ENCODE measurements at regions not wholly inside any gene's neighbourhood (a gene's known extent, or its start where the extent isn't known, plus 50 kb on each side); places are given as distances from the start of the nearest gene placed in this dataset.

- intact Hi-C loops (cut with DNase I; ENCODE audit: low total_unique reads): no loop called here
- Histone ChIP-seq H3K9me3 (no peaks in the 10 kb centered on the region), H3K4me1 (peaks cover 0 to 7% (median 3%) of the 10 kb centered on the region in 4 donors), H3K27me3 (no peaks in the 10 kb centered on the region), H3K36me3 (no peaks in the 10 kb centered on the region), H3K27ac (no peak overlapping the region), H3K4me3 (no peak overlapping the region)
- DNase-seq: no peak
- TF ChIP-seq CTCF (IDR thresholded peaks at IDR 0.05): no peak
Observed at GRCh38 chr6:120608826-120609225, 725.5 kb downstream of the TBC1D32 start.

DNA sequence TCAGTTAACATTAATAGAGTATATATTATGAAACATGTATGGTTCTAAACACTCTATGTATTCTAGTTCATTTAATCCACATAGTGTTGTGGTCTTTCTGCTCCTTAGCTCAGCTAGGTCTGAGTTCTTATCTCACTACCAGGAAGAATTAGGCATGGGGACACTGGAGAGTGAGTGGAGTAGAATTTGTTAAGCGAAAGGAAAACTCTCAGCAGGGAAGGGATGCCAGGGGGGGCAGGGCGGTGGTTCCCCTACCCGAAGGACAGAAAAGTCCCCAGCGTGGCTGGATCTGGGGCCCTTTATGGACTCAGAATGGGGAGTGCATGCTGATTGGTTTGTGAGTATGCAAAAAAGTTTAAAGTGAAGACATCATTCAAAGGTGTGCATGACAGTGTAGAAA lies 727.5 kb downstream of the TBC1D32 start:
- Histone ChIP-seq H3K27me3 (no peaks in the 10 kb centered on the region), H3K4me1 (peaks cover 0 to 7% (median 3%) of the 10 kb centered on the region in 4 donors), H3K27ac (no peak overlapping the region), H3K9me3 (no peaks in the 10 kb centered on the region), H3K36me3 (no peaks in the 10 kb centered on the region), H3K4me3 (no peak overlapping the region)
- no peak for TF ChIP-seq CTCF (IDR thresholded peaks at IDR 0.05)
- no peak for DNase-seq
- intact Hi-C loops (cut with DNase I; ENCODE audit: low total_unique reads): no loop called here

DNA sequence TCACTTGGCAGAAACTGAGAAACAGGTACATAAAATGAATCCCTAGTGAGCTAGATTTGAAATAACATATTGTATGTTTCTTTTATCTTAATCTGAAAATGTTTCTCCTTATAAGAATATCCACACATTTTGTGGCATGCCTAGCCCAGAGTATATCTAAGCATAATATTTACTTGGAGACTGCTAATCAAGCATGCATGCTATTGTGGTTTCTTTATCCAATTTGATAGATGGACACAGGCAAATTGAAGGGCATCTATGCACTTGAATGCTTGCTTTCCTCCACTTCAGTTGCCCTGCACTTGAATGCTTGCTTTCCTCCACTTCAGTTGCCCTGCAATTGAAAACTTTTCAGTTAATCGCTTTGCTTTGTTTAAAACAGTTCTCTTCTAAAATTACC lies 729.8 kb downstream of the TBC1D32 start:
- no peak for DNase-seq
- intact Hi-C loops (cut with DNase I; ENCODE audit: low total_unique reads): no loop called here
- no peaks in the 10 kb centered on the region for H3K27me3 ChIP-seq
- H3K9me3 ChIP-seq: no peaks in the 10 kb centered on the region
- TF ChIP-seq CTCF (IDR thresholded peaks at IDR 0.05): no peak
- H3K27ac ChIP-seq: no peak overlapping the region
- H3K4me1 ChIP-seq: peaks cover 0 to 7% (median 3%) of the 10 kb centered on the region in 4 donors
- H3K4me3 ChIP-seq: no peak overlapping the region
- H3K36me3 ChIP-seq: no peaks in the 10 kb centered on the region

DNA sequence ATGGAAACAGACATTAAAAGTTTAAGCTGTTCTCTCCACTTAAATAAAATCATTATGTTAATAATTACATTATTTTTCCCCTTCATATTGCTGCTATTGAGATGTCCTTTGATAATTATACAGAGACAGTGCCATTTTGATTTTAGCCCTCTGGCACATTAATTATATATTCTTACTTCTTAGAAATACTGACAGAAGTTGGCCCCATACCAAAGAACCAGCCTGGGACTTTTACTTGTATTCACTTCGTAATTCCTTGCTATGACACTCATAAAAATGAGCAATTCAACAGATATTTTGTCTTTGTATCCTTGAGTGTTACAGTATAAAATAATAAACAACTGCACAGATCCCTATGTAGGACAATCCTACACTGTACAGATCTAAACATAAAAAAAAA lies 743.7 kb downstream of the TBC1D32 start:
- no peak overlapping the region for H3K27ac ChIP-seq
- no peaks in the 10 kb centered on the region for H3K36me3 ChIP-seq
- no peaks in the 10 kb centered on the region for H3K9me3 ChIP-seq
- DNase-seq: no peak
- no peak for TF ChIP-seq CTCF (IDR thresholded peaks at IDR 0.05)
- intact Hi-C loops (cut with DNase I; ENCODE audit: low total_unique reads): no loop called here
- no peak overlapping the region for H3K4me3 ChIP-seq
- H3K4me1 ChIP-seq: no peaks in the 10 kb centered on the region
- no peaks in the 10 kb centered on the region for H3K27me3 ChIP-seq

DNA sequence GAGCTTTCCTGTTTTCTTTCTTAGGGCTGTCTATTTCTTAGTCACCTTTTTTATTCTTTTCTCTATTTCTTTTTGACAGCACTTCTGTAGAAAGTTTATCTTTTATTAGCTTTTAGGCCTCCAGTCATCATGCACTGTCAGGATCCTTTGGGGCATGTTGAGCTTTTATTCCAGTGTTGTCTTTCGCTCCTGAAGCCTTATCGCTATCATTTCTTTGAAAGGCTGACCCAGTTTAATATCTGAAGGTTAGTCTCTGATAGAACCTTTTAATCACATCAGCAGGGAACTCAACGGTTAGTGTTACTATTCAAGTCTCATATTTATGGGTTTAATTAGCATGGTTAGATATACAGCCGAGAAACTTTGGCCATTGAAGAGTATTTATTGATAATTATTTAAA lies 745.9 kb downstream of the TBC1D32 start:
- Histone ChIP-seq H3K27me3 (no peaks in the 10 kb centered on the region), H3K4me3 (no peak overlapping the region), H3K36me3 (no peaks in the 10 kb centered on the region), H3K9me3 (no peaks in the 10 kb centered on the region), H3K27ac (no peak overlapping the region), H3K4me1 (no peaks in the 10 kb centered on the region)
- intact Hi-C loops (cut with DNase I; ENCODE audit: low total_unique reads): no loop called here
- TF ChIP-seq CTCF (IDR thresholded peaks at IDR 0.05): no peak
- DNase-seq: no peak

- intact Hi-C loops (cut with DNase I; ENCODE audit: low total_unique reads): no loop called here
- TF ChIP-seq CTCF (IDR thresholded peaks at IDR 0.05): no peak
- no peaks in the 10 kb centered on the region for H3K4me1 ChIP-seq
Observed at GRCh38 chr6:120587381-120587780, 746.9 kb downstream of the TBC1D32 start.

More at GRCh38 chr6:120587381-120587780, 746.9 kb downstream of the TBC1D32 start:
- no peaks in the 10 kb centered on the region for H3K27me3 ChIP-seq
- no peaks in the 10 kb centered on the region for H3K9me3 ChIP-seq
- no peak overlapping the region for H3K4me3 ChIP-seq
- no peak for DNase-seq
- no peak overlapping the region for H3K27ac ChIP-seq
- no peaks in the 10 kb centered on the region for H3K36me3 ChIP-seq

All from tibial artery (tissue), 4 donors.